ENCODE measurements at regions not wholly inside any gene's neighbourhood (a gene's known extent, or its start where the extent isn't known, plus 50 kb on each side); places are given as distances from the start of the nearest gene placed in this dataset.

DNA sequence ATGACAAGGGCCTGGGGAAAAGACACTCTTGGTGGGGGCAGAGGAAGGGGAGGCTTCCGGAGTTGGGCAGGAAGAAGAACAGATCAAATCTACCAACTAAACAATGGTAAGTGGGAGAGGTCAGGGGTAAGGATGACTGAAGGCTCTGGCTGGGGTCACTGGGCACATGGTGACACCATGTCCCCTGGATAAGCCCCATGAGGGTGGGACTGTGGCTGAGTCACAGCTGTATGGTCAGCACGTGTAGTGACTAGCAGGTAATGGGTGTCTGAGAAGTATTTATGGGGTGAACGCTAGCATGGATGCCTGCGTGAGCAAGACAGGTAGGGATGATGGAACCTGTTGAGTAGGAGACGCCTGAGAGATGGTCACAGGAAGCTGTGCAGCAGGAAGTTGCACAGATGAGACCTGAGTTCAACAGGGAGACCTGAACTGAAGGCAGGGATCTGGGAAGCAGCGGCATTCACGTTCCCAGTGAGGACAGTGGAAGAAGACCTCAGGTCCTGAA lies 64.5 kb upstream of the SNX9 start:
- intact Hi-C loops (cut with DNase I, micrococcal nuclease) = loop anchor here in 1 of 2 donors (10.0 kb wide), 1 partner anchor 116 kb away; no protein-coding TSS in a partner anchor
- DNase-seq = no peak
- ATAC-seq = no peak
- no peak overlapping the region for H3K4me3 ChIP-seq
- TF ChIP-seq, protein P1, sequence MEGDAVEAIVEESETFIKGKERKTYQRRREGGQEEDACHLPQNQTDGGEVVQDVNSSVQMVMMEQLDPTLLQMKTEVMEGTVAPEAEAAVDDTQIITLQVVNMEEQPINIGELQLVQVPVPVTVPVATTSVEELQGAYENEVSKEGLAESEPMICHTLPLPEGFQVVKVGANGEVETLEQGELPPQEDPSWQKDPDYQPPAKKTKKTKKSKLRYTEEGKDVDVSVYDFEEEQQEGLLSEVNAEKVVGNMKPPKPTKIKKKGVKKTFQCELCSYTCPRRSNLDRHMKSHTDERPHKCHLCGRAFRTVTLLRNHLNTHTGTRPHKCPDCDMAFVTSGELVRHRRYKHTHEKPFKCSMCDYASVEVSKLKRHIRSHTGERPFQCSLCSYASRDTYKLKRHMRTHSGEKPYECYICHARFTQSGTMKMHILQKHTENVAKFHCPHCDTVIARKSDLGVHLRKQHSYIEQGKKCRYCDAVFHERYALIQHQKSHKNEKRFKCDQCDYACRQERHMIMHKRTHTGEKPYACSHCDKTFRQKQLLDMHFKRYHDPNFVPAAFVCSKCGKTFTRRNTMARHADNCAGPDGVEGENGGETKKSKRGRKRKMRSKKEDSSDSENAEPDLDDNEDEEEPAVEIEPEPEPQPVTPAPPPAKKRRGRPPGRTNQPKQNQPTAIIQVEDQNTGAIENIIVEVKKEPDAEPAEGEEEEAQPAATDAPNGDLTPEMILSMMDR (IDR thresholded peaks at IDR 0.05) = no peak
- no peaks in the 10 kb centered on the region for H3K36me3 ChIP-seq (ENCODE audit: low read depth)
- H3K9me3 ChIP-seq = no peaks in the 10 kb centered on the region
- H3K4me1 ChIP-seq (ENCODE audit: low read depth) = peaks cover 13% of the 10 kb centered on the region

DNA sequence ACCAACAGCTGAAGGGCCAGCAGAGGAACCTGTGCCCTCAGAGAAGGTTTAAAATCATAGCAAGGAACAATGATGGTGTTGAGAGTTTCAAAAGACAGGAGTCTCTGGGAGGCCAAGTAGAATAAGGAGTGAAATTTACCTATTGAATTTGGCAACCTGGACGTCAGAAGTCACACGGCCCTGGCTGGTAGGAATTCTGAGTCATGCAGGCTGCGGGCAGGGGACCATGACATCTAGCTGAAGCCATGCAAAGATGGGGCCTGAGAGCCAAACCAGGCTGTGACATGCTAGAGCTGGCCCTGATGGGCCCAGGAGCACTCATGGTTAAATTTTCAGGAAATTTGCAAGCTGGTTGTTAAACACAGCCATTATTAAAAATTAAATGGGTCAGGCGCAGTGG lies 64.0 kb upstream of the SNX9 start:
- ATAC-seq = no peak
- H3K4me1 ChIP-seq (ENCODE audit: low read depth) = peaks cover 17% of the 10 kb centered on the region

DNA sequence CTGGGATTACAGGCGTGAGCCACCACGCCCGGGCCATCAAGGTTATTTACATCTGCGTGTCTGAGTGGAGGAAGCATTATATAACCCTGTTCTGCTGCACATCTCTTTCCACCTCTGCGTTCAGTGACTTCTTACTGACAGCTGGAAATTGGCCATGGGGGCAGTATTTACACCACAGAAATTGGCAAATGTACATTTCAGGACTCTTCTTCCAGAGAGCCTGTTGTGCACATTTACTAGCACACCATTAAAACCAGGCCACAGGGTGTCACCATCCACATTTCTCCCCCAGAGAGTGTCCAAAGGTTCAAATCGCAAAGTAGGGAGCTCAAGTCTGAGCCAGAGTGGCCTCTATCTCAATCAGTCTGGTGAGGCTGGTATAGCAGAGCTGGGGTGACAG lies 62.9 kb upstream of the SNX9 start:
- H3K9me3 ChIP-seq = no peaks in the 10 kb centered on the region
- H3K36me3 ChIP-seq (ENCODE audit: low read depth) = no peaks in the 10 kb centered on the region
- H3K4me3 ChIP-seq = no peak overlapping the region
- ATAC-seq = no peak
- intact Hi-C loops (cut with DNase I, micrococcal nuclease) = loop anchor here in 1 of 2 donors (10.0 kb wide), 1 partner anchor 115 kb away; no protein-coding TSS in a partner anchor
- H3K4me1 ChIP-seq (ENCODE audit: low read depth) = peaks cover 29% of the 10 kb centered on the region
- TF ChIP-seq, protein P1 (IDR thresholded peaks at IDR 0.05) = no peak
- no peak for DNase-seq

More for the DNA sequence above, 64.0 kb upstream of the SNX9 start:
- TF ChIP-seq, protein P1 (IDR thresholded peaks at IDR 0.05) = no peak
- Histone ChIP-seq H3K9me3 (no peaks in the 10 kb centered on the region), H3K4me3 (no peak overlapping the region), H3K36me3 (ENCODE audit: low read depth) (no peaks in the 10 kb centered on the region)
- intact Hi-C loops (cut with DNase I, micrococcal nuclease) = loop anchor here in 1 of 2 donors (10.0 kb wide), 1 partner anchor 116 kb away; no protein-coding TSS in a partner anchor
- DNase-seq = no peak

GRCh38 chr6:157760589-157761330 lies 62.3 kb upstream of the SNX9 start:
- TF ChIP-seq, protein P1 (IDR thresholded peaks at IDR 0.05) = no peak
- intact Hi-C loops (cut with DNase I, micrococcal nuclease) = loop anchor here in 1 of 2 donors (10.0 kb wide), 1 partner anchor 114 kb away; no protein-coding TSS in a partner anchor
- Histone ChIP-seq H3K4me1 (ENCODE audit: low read depth) (peaks cover 29% of the 10 kb centered on the region), H3K4me3 (no peak overlapping the region), H3K9me3 (no peaks in the 10 kb centered on the region), H3K36me3 (ENCODE audit: low read depth) (no peaks in the 10 kb centered on the region)
- ATAC-seq = no peak
- no peak for DNase-seq

DNA sequence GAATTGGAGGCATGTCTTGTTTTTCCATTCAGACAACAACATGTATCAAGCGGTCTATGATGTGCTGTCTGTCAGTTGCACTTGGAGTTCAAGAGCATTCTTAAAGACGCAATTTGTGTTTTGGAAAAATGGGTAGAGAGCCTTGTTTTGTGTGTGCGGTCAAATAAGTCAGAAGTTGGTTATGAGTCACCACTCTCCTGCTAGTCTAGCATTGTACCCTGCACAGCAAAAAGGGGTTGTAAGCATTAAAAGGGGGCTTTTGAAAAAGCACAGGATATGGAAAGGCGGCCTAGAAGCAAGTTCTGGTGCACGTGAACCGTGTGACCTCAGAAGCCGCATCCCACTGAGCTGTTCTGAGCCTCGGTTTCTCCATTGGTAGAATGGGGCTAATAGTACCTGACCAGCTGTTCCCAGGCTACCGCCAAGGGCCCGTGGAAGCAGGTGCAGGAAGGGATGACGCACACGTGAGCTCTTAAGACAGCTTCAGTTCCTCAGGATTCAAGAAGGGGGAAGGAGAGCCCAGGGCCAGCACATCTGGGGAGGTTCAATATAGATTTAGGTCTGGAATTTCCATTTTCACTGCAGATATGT lies 61.6 kb upstream of the SNX9 start:
- intact Hi-C loops (cut with DNase I, micrococcal nuclease) = loop anchor here in 1 of 2 donors (10.0 kb wide), 1 partner anchor 113 kb away; no protein-coding TSS in a partner anchor
- ATAC-seq (no peak), DNase-seq (no peak)
- no peaks in the 10 kb centered on the region for H3K9me3 ChIP-seq
- TF ChIP-seq, protein P1 (IDR thresholded peaks at IDR 0.05) = no peak
- peaks cover 29% of the 10 kb centered on the region for H3K4me1 ChIP-seq (ENCODE audit: low read depth)
- no peaks in the 10 kb centered on the region for H3K36me3 ChIP-seq (ENCODE audit: low read depth)
- no peak overlapping the region for H3K4me3 ChIP-seq

Measured in mucosa of descending colon (tissue), 3 donors.